GM23338 (cell line): ENCODE measurements at regions not wholly inside any gene's neighbourhood (a gene's known extent, or its start where the extent isn't known, plus 50 kb on each side); places are given as distances from the start of the nearest gene placed in this dataset.

Experiments
- ATAC-seq: fragments of 200-7000 bp; cut with Tn5 transposase; 3 replicates; pipeline ENCODE4 v1.9.1; 2020
- DNase-seq: peaks from one replicate; pipeline ENCODE4 v3.0.0-alpha.2; 2015; ENCODE audit warnings: low spot score
- H2AFZ ChIP-seq: fragments of 200-600 bp; sonication (generic); 2 replicates; pipeline ENCODE4 v1.8.0; 2016; ENCODE audit warnings: antibody characterized with exemption, mild to moderate bottlenecking, moderate library complexity
- H3F3A ChIP-seq: fragments of 200-600 bp; sonication (generic); replicated peaks from 2 replicates; pipeline ENCODE4 v1.8.0; 2017; ENCODE audit warnings: antibody characterized with exemption, mixed run types, low read depth
- H3K27ac ChIP-seq: fragments of 200-600 bp; sonication (generic); 2 replicates; pipeline ENCODE4 v1.6.1; 2016; ENCODE audit warnings: low read depth
- H3K27me3 ChIP-seq: fragments of 200-600 bp; sonication (generic); 2 replicates; pipeline ENCODE4 v1.8.0; 2016; ENCODE audit warnings: mild to moderate bottlenecking, mixed run types, moderate library complexity; ENCODE audit not compliant: insufficient read depth
- H3K36me3 ChIP-seq: fragments of 200-600 bp; sonication (generic); 2 replicates; pipeline ENCODE4 v1.8.0; 2016; ENCODE audit warnings: mild to moderate bottlenecking; ENCODE audit not compliant: insufficient read depth
- H3K4me1 ChIP-seq: fragments of 200-600 bp; sonication (generic); 2 replicates; pipeline ENCODE4 v1.8.0; 2016; ENCODE audit warnings: mild to moderate bottlenecking, moderate library complexity; ENCODE audit not compliant: insufficient read depth
- H3K4me2 ChIP-seq: fragments of 200-600 bp; sonication (generic); 2 replicates; pipeline ENCODE4 v1.7.1; 2017; ENCODE audit warnings: mixed run types
- H3K4me3 ChIP-seq: fragments of 200-600 bp; sonication (generic); 2 replicates; pipeline ENCODE4 v1.6.1; 2016; ENCODE audit warnings: mixed run types
- H3K79me2 ChIP-seq: fragments of 200-600 bp; sonication (generic); replicated peaks from 2 replicates; pipeline ENCODE4 v1.8.0; 2017; ENCODE audit warnings: mild to moderate bottlenecking; ENCODE audit not compliant: insufficient read depth
- H3K9me2 ChIP-seq: fragments of 200-600 bp; sonication (generic); 2 replicates; pipeline ENCODE4 v1.8.0; 2017; ENCODE audit not compliant: insufficient read depth
- H4K20me1 ChIP-seq: fragments of 200-600 bp; sonication (generic); replicated peaks from 2 replicates; pipeline ENCODE4 v1.8.0; 2017; ENCODE audit warnings: mild to moderate bottlenecking; ENCODE audit not compliant: insufficient read depth
- H3K27ac Mint-ChIP-seq: 2 replicates; pipeline ENCODE4 v1.8.0; 2020; ENCODE audit warnings: inconsistent platforms, mild to moderate bottlenecking, moderate library complexity, mixed read lengths
- H3K27me3 Mint-ChIP-seq: 3 replicates; pipeline ENCODE4 v1.8.0; 2022; ENCODE audit warnings: low read depth, mild to moderate bottlenecking, moderate library complexity, mixed read lengths, inconsistent platforms; ENCODE audit not compliant: insufficient read depth, poor library complexity
- H3K36me3 Mint-ChIP-seq: 3 replicates; pipeline ENCODE4 v1.8.0; 2021; ENCODE audit warnings: low read depth, mild to moderate bottlenecking, inconsistent platforms, moderate library complexity, mixed read lengths
- H3K4me1 Mint-ChIP-seq: 3 replicates; pipeline ENCODE4 v1.8.0; 2020; ENCODE audit warnings: mild to moderate bottlenecking, inconsistent platforms, mixed read lengths
- H3K4me3 Mint-ChIP-seq: 3 replicates; pipeline ENCODE4 v1.8.0; 2021; ENCODE audit warnings: moderate library complexity, mild to moderate bottlenecking, inconsistent platforms, mixed read lengths
- H3K9me3 Mint-ChIP-seq: 3 replicates; pipeline ENCODE4 v1.8.0; 2020; ENCODE audit warnings: moderate library complexity, mild to moderate bottlenecking, inconsistent platforms, mixed read lengths
- CREB1 ChIP-seq: fragments of 250-450 bp; sonication (Bioruptor Pico); IDR thresholded peaks from 2 replicates; pipeline ENCODE4 v1.5.0; 2020; ENCODE audit warnings: low read depth, mild to moderate bottlenecking, moderate library complexity
- CTCF ChIP-seq, 2 experiments: fragments of 200-600 bp in 1 of 2; sonication (generic) in 1 of 2; conservative IDR thresholded peaks; 2 replicates each; pipeline versions ENCODE4 v1.5.1 to v1.6.1; 2016 to 2017; ENCODE audit warnings: antibody characterized with exemption in 2 of 2, low read depth in 2 of 2, mild to moderate bottlenecking in 2 of 2, moderate library complexity in 1 of 2
- EZH2 ChIP-seq: fragments of 200-600 bp; sonication (generic); IDR thresholded peaks from one replicate; pipeline ENCODE4 v1.8.0; 2017; ENCODE audit warnings: antibody characterized with exemption, mild to moderate bottlenecking, low read depth; ENCODE audit not compliant: unreplicated experiment
- NANOG ChIP-seq: IDR thresholded peaks from 2 replicates; pipeline ENCODE4 v1.6.1; 2016; ENCODE audit warnings: antibody characterized with exemption, borderline replicate concordance
- REST ChIP-seq: IDR thresholded peaks from one replicate; pipeline ENCODE4 v1.6.1; 2018; ENCODE audit warnings: antibody characterized with exemption; ENCODE audit not compliant: unreplicated experiment
- STAT1 ChIP-seq: IDR thresholded peaks from one replicate; pipeline ENCODE4 v1.6.1; 2016; ENCODE audit warnings: antibody characterized with exemption; ENCODE audit not compliant: unreplicated experiment
- ZNF114 ChIP-seq: fragments of 250-450 bp; sonication (Bioruptor Pico); IDR thresholded peaks from 2 replicates; pipeline ENCODE4 v1.5.0; 2020; ENCODE audit warnings: mild to moderate bottlenecking, moderate library complexity
- ZNF462 ChIP-seq: fragments of 250-450 bp; sonication (Bioruptor Pico); IDR thresholded peaks from 2 replicates; pipeline ENCODE4 v1.5.0; 2020; ENCODE audit warnings: mild to moderate bottlenecking, moderate library complexity

GRCh38 chr20:56975838-56976237 lies 290.6 kb downstream of the BMP7 start:
- Mint-ChIP-seq H3K36me3 (no peaks in the 10 kb centered on the region), H3K4me1 (peaks cover 36% of the 10 kb centered on the region), H3K4me3 (no peak overlapping the region), H3K27me3 (peaks cover 30% of the 10 kb centered on the region), H3K27ac (no peak overlapping the region), H3K9me3 (no peaks in the 10 kb centered on the region)
- Histone ChIP-seq H3K4me2 (no peak overlapping the region), H4K20me1 (no peaks in the 10 kb centered on the region), H3K27ac (no peak overlapping the region), H3K36me3 (no peaks in the 10 kb centered on the region), H2AFZ (no peak overlapping the region), H3K79me2 (no peaks in the 10 kb centered on the region), H3F3A (no peaks in the 10 kb centered on the region), H3K4me1 (peaks cover 37% of the 10 kb centered on the region), H3K27me3 (0 out of 2 replicates have a peak, but pooled peaks cover 5% of the 10 kb centered on the region), H3K9me2 (no peaks in the 10 kb centered on the region), H3K4me3 (no peak overlapping the region)
- no peak for TF ChIP-seq CREB1
- TF ChIP-seq STAT1: no peak
- no peak for TF ChIP-seq NANOG
- TF ChIP-seq REST: no peak
- TF ChIP-seq ZNF114 (CRISPR knock-in tag): no peak
- no peak for TF ChIP-seq ZNF462
- no peak for TF ChIP-seq EZH2
- no peak for TF ChIP-seq CTCF (conservative IDR thresholded peaks at IDR 0.05; ENCODE audit: low read depth in 2 of 2)
- no peak for ATAC-seq
- DNase-seq: no peak
